CD14-positive monocyte (primary cell): ENCODE measurements at regions not wholly inside any gene's neighbourhood (a gene's known extent, or its start where the extent isn't known, plus 50 kb on each side); places are given as distances from the start of the nearest gene placed in this dataset.

Experiments used
- DNase-seq, 3 donors: peaks; one replicate each; pipeline ENCODE4 v3.0.0-alpha.2; 2011 to 2022
- H2AFZ ChIP-seq: 2 replicates; pipeline ENCODE4 v1.6.0; 2012; ENCODE audit warnings: mild to moderate bottlenecking, low read depth, low read length, inconsistent platforms; ENCODE audit not compliant: insufficient read depth, poor library complexity, severe bottlenecking
- H3K27ac ChIP-seq, 2 donors: 1 replicate in 1 of 2; 2 replicates in 1 of 2; pipeline ENCODE4 v1.5.1; 2012 to 2013; ENCODE audit warnings: low read length in 2 of 2, control low read depth in 1 of 2, inconsistent platforms in 1 of 2, low read depth in 1 of 2, mild to moderate bottlenecking in 1 of 2
- H3K27me3 ChIP-seq, 2 donors: one replicate each; pipeline versions ENCODE4 v1.6.0 to v1.6.1; 2011 to 2013; ENCODE audit warnings: low read length in 2 of 2; ENCODE audit not compliant: control insufficient read depth in 2 of 2, insufficient read depth in 2 of 2
- H3K36me3 ChIP-seq, 2 donors: replicated peaks in 1 of 2; 1 replicate in 1 of 2; 2 replicates in 1 of 2; pipeline versions ENCODE4 v1.5.1 to v1.6.1; 2012 to 2013; ENCODE audit warnings: low read length in 2 of 2, control low read depth in 1 of 2, inconsistent platforms in 1 of 2, mild to moderate bottlenecking in 1 of 2; ENCODE audit not compliant: insufficient read depth in 2 of 2, control insufficient read depth in 1 of 2
- H3K4me1 ChIP-seq, 2 donors: 1 replicate in 1 of 2; 2 replicates in 1 of 2; pipeline versions ENCODE4 v1.5.1 to v1.6.1; 2012 to 2013; ENCODE audit warnings: low read length in 2 of 2, control low read depth in 1 of 2, inconsistent platforms in 1 of 2, mild to moderate bottlenecking in 1 of 2, moderate library complexity in 1 of 2; ENCODE audit not compliant: insufficient read depth in 2 of 2, control insufficient read depth in 1 of 2
- H3K4me2 ChIP-seq: replicated peaks from 2 replicates; pipeline ENCODE3; 2012; ENCODE audit warnings: low read length, moderate library complexity, mild to moderate bottlenecking; ENCODE audit not compliant: poor library complexity, severe bottlenecking; ENCODE audit errors: extremely low read depth
- H3K4me3 ChIP-seq, 3 experiments: fragments of 200-600 bp in 1 of 3; sonication (generic) in 1 of 3; replicated peaks in 1 of 3; 1 replicate in 2 of 3; 2 replicates in 1 of 3; pipeline ENCODE4 v1.5.1; 2011 to 2013; ENCODE audit warnings: low read length in 3 of 3, mild to moderate bottlenecking in 3 of 3, control low read depth in 2 of 3, low read depth in 2 of 3, inconsistent platforms in 1 of 3, moderate library complexity in 1 of 3
- H3K79me2 ChIP-seq: 2 replicates; pipeline ENCODE4 v1.6.0; 2012; ENCODE audit warnings: mild to moderate bottlenecking, control low read depth, inconsistent platforms, low read length, moderate library complexity; ENCODE audit not compliant: insufficient read depth
- H3K9ac ChIP-seq: 2 replicates; pipeline ENCODE4 v1.6.0; 2017; ENCODE audit warnings: low read length, mild to moderate bottlenecking; ENCODE audit not compliant: insufficient read depth, poor library complexity, severe bottlenecking
- H3K9me3 ChIP-seq, 2 donors: replicated peaks in 1 of 2; 1 replicate in 1 of 2; 2 replicates in 1 of 2; pipeline versions ENCODE4 v1.5.1 to v1.6.1; 2012 to 2013; ENCODE audit warnings: low read length in 2 of 2, control low read depth in 1 of 2; ENCODE audit not compliant: control insufficient read depth in 1 of 2, insufficient read depth in 1 of 2
- H4K20me1 ChIP-seq: 2 replicates; pipeline ENCODE4 v1.6.0; 2012; ENCODE audit warnings: mild to moderate bottlenecking, low read length, control low read depth, moderate library complexity; ENCODE audit not compliant: insufficient read depth
- H3K27ac Mint-ChIP-seq, 7 donors: one replicate each; pipeline ENCODE4 v1.8.0; 2020; ENCODE audit warnings: mild to moderate bottlenecking in 7 of 7, mixed read lengths in 7 of 7, moderate library complexity in 6 of 7, inconsistent platforms in 2 of 7
- H3K27me3 Mint-ChIP-seq, 3 donors: one replicate each; pipeline ENCODE4 v1.8.0; 2021 to 2022; ENCODE audit warnings: low read depth in 3 of 3, mild to moderate bottlenecking in 3 of 3, mixed read lengths in 3 of 3, moderate library complexity in 3 of 3, inconsistent platforms in 1 of 3
- H3K36me3 Mint-ChIP-seq, 2 donors: one replicate each; pipeline ENCODE4 v1.8.0; 2020; ENCODE audit warnings: mixed read lengths in 2 of 2, inconsistent platforms in 1 of 2, mild to moderate bottlenecking in 1 of 2
- H3K4me1 Mint-ChIP-seq: one replicate; pipeline ENCODE4 v1.8.0; 2020; ENCODE audit warnings: mild to moderate bottlenecking, mixed read lengths
- H3K4me3 Mint-ChIP-seq, 2 donors: one replicate each; pipeline ENCODE4 v1.8.0; 2020; ENCODE audit warnings: mild to moderate bottlenecking in 2 of 2, mixed read lengths in 2 of 2, moderate library complexity in 1 of 2
- H3K9me3 Mint-ChIP-seq, 7 donors: one replicate each; pipeline ENCODE4 v1.8.0; 2020 to 2022; ENCODE audit warnings: mixed read lengths in 7 of 7, mild to moderate bottlenecking in 6 of 7, moderate library complexity in 6 of 7, inconsistent platforms in 2 of 7
- WGBS: methylation state at CpG from one replicate; pipeline ENCODE4 v1.1.5; 2013; ENCODE audit warnings: missing lambda C conversion rate; ENCODE audit not compliant: insufficient coverage; 5-methylcytosine and 5-hydroxymethylcytosine counted together
- intact Hi-C, 2 donors: fragments of 100-400 bp; cut with micrococcal nuclease; formaldehyde crosslinking; loops; one replicate each; pipeline versions ENCODE4 v1.15.0 to v1.15.1; 2023
- TF ChIP-seq, protein P1 (sequence below): fragments of 200-600 bp; IDR thresholded peaks from one replicate; pipeline ENCODE4 v1.8.0; 2022; ENCODE audit warnings: antibody characterized with exemption, mild to moderate bottlenecking

DNA sequence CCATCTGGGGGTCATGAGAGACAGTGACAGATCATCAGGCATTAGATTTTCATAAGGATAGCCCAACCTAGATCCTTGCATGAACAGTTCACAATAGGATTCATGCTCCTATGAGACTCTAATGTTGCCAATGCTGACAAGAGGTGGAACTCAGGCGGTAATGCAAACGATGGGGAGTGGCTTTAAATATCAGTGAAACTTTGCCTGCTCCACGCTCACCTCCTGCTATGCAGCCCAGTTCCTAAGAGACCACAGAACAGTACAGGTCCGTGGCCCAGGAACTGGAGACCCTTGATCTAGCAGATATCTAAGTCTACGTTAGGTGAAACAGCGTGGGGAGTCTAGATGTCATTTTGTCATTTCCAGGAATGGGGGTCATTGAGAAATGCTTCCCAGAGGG, 165.7 kb downstream of the OR13H1 start:
- H2AFZ ChIP-seq, result no peak overlapping the region
- peaks cover 16 to 41% (median 20%) of the 10 kb centered on the region in 7 donors for H3K9me3 Mint-ChIP-seq
- WGBS, result 100% methylated on average over 5 of the region's 6 CpGs
- intact Hi-C loops, result no loop called here
- no peaks in the 10 kb centered on the region for H4K20me1 ChIP-seq
- peaks cover 0 to 4% of the 10 kb centered on the region in 2 donors for H3K36me3 Mint-ChIP-seq
- H3K4me1 Mint-ChIP-seq, result no peaks in the 10 kb centered on the region
- no peak overlapping the region for H3K4me3 ChIP-seq
- TF ChIP-seq, protein P1, sequence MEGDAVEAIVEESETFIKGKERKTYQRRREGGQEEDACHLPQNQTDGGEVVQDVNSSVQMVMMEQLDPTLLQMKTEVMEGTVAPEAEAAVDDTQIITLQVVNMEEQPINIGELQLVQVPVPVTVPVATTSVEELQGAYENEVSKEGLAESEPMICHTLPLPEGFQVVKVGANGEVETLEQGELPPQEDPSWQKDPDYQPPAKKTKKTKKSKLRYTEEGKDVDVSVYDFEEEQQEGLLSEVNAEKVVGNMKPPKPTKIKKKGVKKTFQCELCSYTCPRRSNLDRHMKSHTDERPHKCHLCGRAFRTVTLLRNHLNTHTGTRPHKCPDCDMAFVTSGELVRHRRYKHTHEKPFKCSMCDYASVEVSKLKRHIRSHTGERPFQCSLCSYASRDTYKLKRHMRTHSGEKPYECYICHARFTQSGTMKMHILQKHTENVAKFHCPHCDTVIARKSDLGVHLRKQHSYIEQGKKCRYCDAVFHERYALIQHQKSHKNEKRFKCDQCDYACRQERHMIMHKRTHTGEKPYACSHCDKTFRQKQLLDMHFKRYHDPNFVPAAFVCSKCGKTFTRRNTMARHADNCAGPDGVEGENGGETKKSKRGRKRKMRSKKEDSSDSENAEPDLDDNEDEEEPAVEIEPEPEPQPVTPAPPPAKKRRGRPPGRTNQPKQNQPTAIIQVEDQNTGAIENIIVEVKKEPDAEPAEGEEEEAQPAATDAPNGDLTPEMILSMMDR, result no peak
- H3K27ac ChIP-seq, result no peak overlapping the region
- DNase-seq, result no peak
- H3K79me2 ChIP-seq, result no peaks in the 10 kb centered on the region
- H3K27ac Mint-ChIP-seq, result no peak overlapping the region
- no peaks in the 10 kb centered on the region for H3K27me3 ChIP-seq
- no peaks in the 10 kb centered on the region for H3K36me3 ChIP-seq
- H3K4me2 ChIP-seq, result no peak overlapping the region
- peaks cover 0 to 23% (median 2%) of the 10 kb centered on the region in 3 donors for H3K27me3 Mint-ChIP-seq
- peaks cover 0 to 9% of the 10 kb centered on the region in 2 donors for H3K9me3 ChIP-seq
- no peak overlapping the region for H3K4me3 Mint-ChIP-seq
- H3K4me1 ChIP-seq, result peaks cover 0 to 18% of the 10 kb centered on the region in 2 donors
- H3K9ac ChIP-seq, result no peak overlapping the region

DNA sequence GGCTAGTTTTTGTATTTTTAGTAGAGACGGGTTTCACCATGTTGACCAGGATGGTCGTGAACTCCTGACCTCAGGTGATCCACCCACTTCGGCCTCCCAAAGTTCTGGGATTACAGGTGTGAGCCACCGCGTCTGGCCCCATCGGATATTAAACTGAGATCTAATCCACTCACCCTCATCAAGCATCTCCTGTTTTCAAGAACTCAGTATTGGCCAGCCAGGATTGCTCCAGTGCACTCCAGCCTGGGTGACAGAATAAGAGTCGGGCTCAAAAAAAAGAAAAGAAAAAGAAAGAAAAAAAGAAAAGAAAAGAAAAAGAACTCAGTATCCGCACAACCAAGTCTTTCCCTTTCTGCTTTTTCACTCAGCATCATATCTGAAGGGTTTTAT, 167.6 kb downstream of the OR13H1 start:
- no peaks in the 10 kb centered on the region for H4K20me1 ChIP-seq
- TF ChIP-seq, protein P1, result no peak
- intact Hi-C loops, result no loop called here
- H3K9me3 ChIP-seq, result peaks cover 0 to 9% of the 10 kb centered on the region in 2 donors
- no peak overlapping the region for H3K27ac ChIP-seq
- Mint-ChIP-seq H3K36me3 (peaks cover 0 to 4% of the 10 kb centered on the region in 2 donors), H3K4me3 (no peak overlapping the region), H3K4me1 (no peaks in the 10 kb centered on the region), H3K27me3 (peaks cover 0 to 26% (median 2%) of the 10 kb centered on the region in 3 donors), H3K9me3 (peaks cover 12 to 44% (median 22%) of the 10 kb centered on the region in 7 donors), H3K27ac (peak overlapping the region in 1 of 7 donors; percentile 41)
- no peaks in the 10 kb centered on the region for H3K27me3 ChIP-seq
- H3K36me3 ChIP-seq, result no peaks in the 10 kb centered on the region
- H3K79me2 ChIP-seq, result no peaks in the 10 kb centered on the region
- H3K4me1 ChIP-seq, result peaks cover 0 to 7% of the 10 kb centered on the region in 2 donors
- peak overlapping the region in 2 of 3 experiments; percentile 62 to 72 for H3K4me3 ChIP-seq
- H2AFZ ChIP-seq, result no peak overlapping the region
- no CpG with 5 or more reads among the region's 8 CpGs for WGBS
- H3K9ac ChIP-seq, result no peak overlapping the region
- DNase-seq, result no peak
- peak overlapping the region; percentile 66 for H3K4me2 ChIP-seq
